ENCODE measurements at regions not wholly inside any gene's neighbourhood (a gene's known extent, or its start where the extent isn't known, plus 50 kb on each side); places are given as distances from the start of the nearest gene placed in this dataset.

GRCh38 chr4:77538574-77539157 is 67.0 kb upstream of the CXCL13 start:
- no peak for DNase-seq

All from SIG-M5 (cell line).